SK-N-SH (cell line): ENCODE measurements at regions not wholly inside any gene's neighbourhood (a gene's known extent, or its start where the extent isn't known, plus 50 kb on each side); places are given as distances from the start of the nearest gene placed in this dataset.
A peak's percentile ranks its signal among the peaks of the same experiment; 100 is the strongest.

Source experiments
- CTCF ChIA-PET: fragments of 300-600, 350-600 bp; formaldehyde crosslinking; extraction: SDS; loops from one replicate; lab custom pipeline; 2021; lab: Yijun Ruan, JAX
- POLR2A ChIA-PET: fragments of 350-600 bp; sonication (Branson Sonifier 250); formaldehyde crosslinking; extraction: SDS; loops from one replicate; lab custom pipeline; 2020; ENCODE audit warnings: antibody characterized with exemption, inconsistent platforms; lab: Yijun Ruan, JAX
- DNase-seq: peaks from one replicate; pipeline ENCODE4 v3.0.0; 2012
- H2AFZ ChIP-seq: fragments of 200-600 bp; sonication (generic); 2 replicates; pipeline ENCODE4 v1.8.1; 2016; ENCODE audit warnings: antibody characterized with exemption, mild to moderate bottlenecking, low read depth
- H3F3A ChIP-seq: fragments of 200-600 bp; sonication (generic); replicated peaks from 2 replicates; pipeline ENCODE3; 2016; ENCODE audit warnings: antibody characterized with exemption, mild to moderate bottlenecking; ENCODE audit not compliant: insufficient read depth
- H3K27ac ChIP-seq, 2 experiments: fragments of 200-500 bp in 1 of 2; fragments of 200-600 bp in 1 of 2; sonication (Bioruptor generic) in 1 of 2; sonication (generic), shearing (Covaris generic) in 1 of 2; 2 replicates each; pipeline versions ENCODE4 v1.5.1 to v1.6.1; 2014 to 2016; ENCODE audit warnings: low read depth in 2 of 2, inconsistent platforms in 1 of 2, low read length in 1 of 2, mild to moderate bottlenecking in 1 of 2, mixed read lengths in 1 of 2
- H3K27me3 ChIP-seq: fragments of 200-600 bp; sonication (generic), shearing (Covaris generic); 2 replicates; pipeline ENCODE4 v1.6.1; 2016; ENCODE audit warnings: mixed run types; ENCODE audit not compliant: insufficient read depth
- H3K36me3 ChIP-seq, 2 experiments: fragments of 200-500 bp in 1 of 2; fragments of 200-600 bp in 1 of 2; sonication (Bioruptor generic) in 1 of 2; sonication (generic) in 1 of 2; replicated peaks in 1 of 2; 2 replicates each; pipeline versions ENCODE3 to v1.5.1; 2014 to 2016; ENCODE audit warnings: low read length in 1 of 2, mild to moderate bottlenecking in 1 of 2; ENCODE audit not compliant: insufficient read depth in 2 of 2, control insufficient read depth in 1 of 2
- H3K4me1 ChIP-seq, 2 experiments: fragments of 200-500 bp in 1 of 2; fragments of 200-600 bp in 1 of 2; sonication (Bioruptor generic) in 1 of 2; sonication (generic), shearing (Covaris generic) in 1 of 2; 2 replicates each; pipeline versions ENCODE4 v1.5.1 to v1.6.1; 2014 to 2016; ENCODE audit warnings: low read depth in 1 of 2, low read length in 1 of 2, mixed run types in 1 of 2; ENCODE audit not compliant: insufficient read depth in 2 of 2, control insufficient read depth in 1 of 2
- H3K4me2 ChIP-seq: fragments of 200-600 bp; sonication (generic), shearing (Covaris generic); 2 replicates; pipeline ENCODE4 v1.6.1; 2017; ENCODE audit warnings: mixed run types
- H3K4me3 ChIP-seq, 2 experiments: fragments of 200-500 bp in 1 of 2; fragments of 200-600 bp in 1 of 2; sonication (Bioruptor generic) in 1 of 2; sonication (generic), shearing (Covaris generic) in 1 of 2; 2 replicates each; pipeline versions ENCODE4 v1.5.1 to v1.8.1; 2014 to 2016; ENCODE audit warnings: low read depth in 2 of 2, inconsistent platforms in 1 of 2, low read length in 1 of 2, mild to moderate bottlenecking in 1 of 2, mixed read lengths in 1 of 2, moderate library complexity in 1 of 2
- H3K79me2 ChIP-seq: fragments of 200-600 bp; sonication (generic); 2 replicates; pipeline ENCODE4 v1.8.1; 2017; ENCODE audit warnings: mild to moderate bottlenecking; ENCODE audit not compliant: insufficient read depth
- H3K9ac ChIP-seq: fragments of 200-600 bp; sonication (generic); 2 replicates; pipeline ENCODE4 v1.6.1; 2017; ENCODE audit warnings: mixed run types
- H3K9me2 ChIP-seq: fragments of 200-600 bp; sonication (generic); 2 replicates; pipeline ENCODE4 v1.6.1; 2017; ENCODE audit warnings: mixed run types
- H3K9me3 ChIP-seq: fragments of 200-600 bp; sonication (generic); 2 replicates; pipeline ENCODE4 v1.6.1; 2017; ENCODE audit warnings: mixed run types, mild to moderate bottlenecking, moderate library complexity
- H4K20me1 ChIP-seq: fragments of 200-600 bp; sonication (generic); 2 replicates; pipeline ENCODE4 v1.6.1; 2017; ENCODE audit warnings: mild to moderate bottlenecking, mixed run types; ENCODE audit not compliant: insufficient read depth
- FOXJ3 ChIP-seq: sonication (generic); formaldehyde crosslinking; IDR thresholded peaks from 2 replicates; pipeline ENCODE4 v1.5.1; 2020; ENCODE audit warnings: mild to moderate bottlenecking, missing genetic modification reagents
- FOXM1 ChIP-seq: IDR thresholded peaks from 2 replicates; pipeline ENCODE4 v1.4.0; 2012; ENCODE audit warnings: low read depth, mild to moderate bottlenecking
- GATA2 ChIP-seq: sonication (generic); formaldehyde crosslinking; IDR thresholded peaks from 2 replicates; pipeline ENCODE4 v1.5.0; 2020; ENCODE audit warnings: mild to moderate bottlenecking, missing genetic modification reagents
- MAX ChIP-seq: IDR thresholded peaks from 2 replicates; pipeline ENCODE4 v1.4.0; 2012; ENCODE audit warnings: low read depth
- MEF2A ChIP-seq: IDR thresholded peaks from 2 replicates; pipeline ENCODE4 v1.4.0; 2012; ENCODE audit warnings: low read depth, borderline replicate concordance
- NFIC ChIP-seq: IDR thresholded peaks from 2 replicates; pipeline ENCODE4 v1.4.0; 2012; ENCODE audit warnings: borderline replicate concordance
- NRF1 ChIP-seq: IDR thresholded peaks from 2 replicates; pipeline ENCODE4 v1.6.1; 2012; ENCODE audit warnings: low read depth, mild to moderate bottlenecking, low read length
- RAD21 ChIP-seq: IDR thresholded peaks from 2 replicates; pipeline ENCODE4 v1.6.1; 2012; ENCODE audit warnings: mild to moderate bottlenecking, low read length
- RFX5 ChIP-seq: IDR thresholded peaks from 2 replicates; pipeline ENCODE4 v1.6.1; 2012; ENCODE audit warnings: mild to moderate bottlenecking, improper control_type of control experiment, low read length
- TCF12 ChIP-seq: IDR thresholded peaks from 2 replicates; pipeline ENCODE4 v1.4.0; 2012
- TEAD4 ChIP-seq: IDR thresholded peaks from 2 replicates; pipeline ENCODE4 v1.4.0; 2012; ENCODE audit warnings: mild to moderate bottlenecking, borderline replicate concordance; ENCODE audit not compliant: insufficient read depth
- USF1 ChIP-seq: IDR thresholded peaks from 2 replicates; pipeline ENCODE4 v1.4.0; 2012; ENCODE audit warnings: low read depth, borderline replicate concordance
- WGBS: methylation state at CpG from one replicate; pipeline ENCODE4 v1.1.6; 2017; ENCODE audit warnings: low lambda C conversion rate; 5-methylcytosine and 5-hydroxymethylcytosine counted together
- TF ChIP-seq, protein P1 (sequence below): IDR thresholded peaks from 2 replicates; pipeline ENCODE4 v1.4.0; 2012; ENCODE audit warnings: low read depth, borderline replicate concordance
- TF ChIP-seq, protein P2 (sequence below): IDR thresholded peaks from 2 replicates; pipeline ENCODE4 v1.6.1; 2012; ENCODE audit warnings: mild to moderate bottlenecking, low read depth, low read length, moderate library complexity
- TF ChIP-seq, protein P3 (sequence below): fragments of 150-350 bp; IDR thresholded peaks from 2 replicates; pipeline ENCODE4 v1.6.1; 2016; ENCODE audit warnings: mild to moderate bottlenecking, low read depth, low read length
- TF ChIP-seq, protein P4 (sequence below): fragments of 200-600 bp; sonication (generic); IDR thresholded peaks from 2 replicates; pipeline ENCODE4 v1.6.1; 2017; ENCODE audit warnings: antibody characterized with exemption, mild to moderate bottlenecking, moderate library complexity

- Histone ChIP-seq H3K27me3 (no peaks in the 10 kb centered on the region), H3K9me2 (0 out of 2 replicates have a peak, but pooled peaks cover 4% of the 10 kb centered on the region), H3F3A (no peaks in the 10 kb centered on the region), H3K36me3 (no peaks in the 10 kb centered on the region), H3K79me2 (no peaks in the 10 kb centered on the region), H3K9me3 (0 out of 2 replicates have a peak, but pooled peaks cover 4% of the 10 kb centered on the region), H4K20me1 (no peaks in the 10 kb centered on the region), H3K4me3 (no peak overlapping the region), H3K27ac (peak overlapping the region in 1 of 2 experiments; percentile 68; a peak in 2 of 4 replicates), H2AFZ (no peak overlapping the region), H3K4me2 (no peak overlapping the region), H3K4me1 (peaks cover 0 to 2% of the 10 kb centered on the region in 2 experiments; a peak in 1 of 4 replicates), H3K9ac (no peak overlapping the region)
- ChIA-PET POLR2A (no interaction called here), CTCF (no interaction called here)
- DNase-seq, result no peak
- TF ChIP-seq TEAD4, result no peak
- TF ChIP-seq RFX5, result no peak
- no peak for TF ChIP-seq USF1
- no peak for TF ChIP-seq RAD21
- TF ChIP-seq MEF2A, result no peak
- no peak for TF ChIP-seq TCF12
- no peak for TF ChIP-seq FOXJ3
- TF ChIP-seq NRF1, result no peak
- TF ChIP-seq, protein P1, sequence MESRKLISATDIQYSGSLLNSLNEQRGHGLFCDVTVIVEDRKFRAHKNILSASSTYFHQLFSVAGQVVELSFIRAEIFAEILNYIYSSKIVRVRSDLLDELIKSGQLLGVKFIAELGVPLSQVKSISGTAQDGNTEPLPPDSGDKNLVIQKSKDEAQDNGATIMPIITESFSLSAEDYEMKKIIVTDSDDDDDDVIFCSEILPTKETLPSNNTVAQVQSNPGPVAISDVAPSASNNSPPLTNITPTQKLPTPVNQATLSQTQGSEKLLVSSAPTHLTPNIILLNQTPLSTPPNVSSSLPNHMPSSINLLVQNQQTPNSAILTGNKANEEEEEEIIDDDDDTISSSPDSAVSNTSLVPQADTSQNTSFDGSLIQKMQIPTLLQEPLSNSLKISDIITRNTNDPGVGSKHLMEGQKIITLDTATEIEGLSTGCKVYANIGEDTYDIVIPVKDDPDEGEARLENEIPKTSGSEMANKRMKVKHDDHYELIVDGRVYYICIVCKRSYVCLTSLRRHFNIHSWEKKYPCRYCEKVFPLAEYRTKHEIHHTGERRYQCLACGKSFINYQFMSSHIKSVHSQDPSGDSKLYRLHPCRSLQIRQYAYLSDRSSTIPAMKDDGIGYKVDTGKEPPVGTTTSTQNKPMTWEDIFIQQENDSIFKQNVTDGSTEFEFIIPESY, result no peak
- TF ChIP-seq GATA2, result no peak
- no peak for TF ChIP-seq MAX
- TF ChIP-seq, protein P2, sequence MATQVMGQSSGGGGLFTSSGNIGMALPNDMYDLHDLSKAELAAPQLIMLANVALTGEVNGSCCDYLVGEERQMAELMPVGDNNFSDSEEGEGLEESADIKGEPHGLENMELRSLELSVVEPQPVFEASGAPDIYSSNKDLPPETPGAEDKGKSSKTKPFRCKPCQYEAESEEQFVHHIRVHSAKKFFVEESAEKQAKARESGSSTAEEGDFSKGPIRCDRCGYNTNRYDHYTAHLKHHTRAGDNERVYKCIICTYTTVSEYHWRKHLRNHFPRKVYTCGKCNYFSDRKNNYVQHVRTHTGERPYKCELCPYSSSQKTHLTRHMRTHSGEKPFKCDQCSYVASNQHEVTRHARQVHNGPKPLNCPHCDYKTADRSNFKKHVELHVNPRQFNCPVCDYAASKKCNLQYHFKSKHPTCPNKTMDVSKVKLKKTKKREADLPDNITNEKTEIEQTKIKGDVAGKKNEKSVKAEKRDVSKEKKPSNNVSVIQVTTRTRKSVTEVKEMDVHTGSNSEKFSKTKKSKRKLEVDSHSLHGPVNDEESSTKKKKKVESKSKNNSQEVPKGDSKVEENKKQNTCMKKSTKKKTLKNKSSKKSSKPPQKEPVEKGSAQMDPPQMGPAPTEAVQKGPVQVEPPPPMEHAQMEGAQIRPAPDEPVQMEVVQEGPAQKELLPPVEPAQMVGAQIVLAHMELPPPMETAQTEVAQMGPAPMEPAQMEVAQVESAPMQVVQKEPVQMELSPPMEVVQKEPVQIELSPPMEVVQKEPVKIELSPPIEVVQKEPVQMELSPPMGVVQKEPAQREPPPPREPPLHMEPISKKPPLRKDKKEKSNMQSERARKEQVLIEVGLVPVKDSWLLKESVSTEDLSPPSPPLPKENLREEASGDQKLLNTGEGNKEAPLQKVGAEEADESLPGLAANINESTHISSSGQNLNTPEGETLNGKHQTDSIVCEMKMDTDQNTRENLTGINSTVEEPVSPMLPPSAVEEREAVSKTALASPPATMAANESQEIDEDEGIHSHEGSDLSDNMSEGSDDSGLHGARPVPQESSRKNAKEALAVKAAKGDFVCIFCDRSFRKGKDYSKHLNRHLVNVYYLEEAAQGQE, result no peak
- TF ChIP-seq NFIC, result no peak
- TF ChIP-seq FOXM1, result no peak
- TF ChIP-seq, protein P3, sequence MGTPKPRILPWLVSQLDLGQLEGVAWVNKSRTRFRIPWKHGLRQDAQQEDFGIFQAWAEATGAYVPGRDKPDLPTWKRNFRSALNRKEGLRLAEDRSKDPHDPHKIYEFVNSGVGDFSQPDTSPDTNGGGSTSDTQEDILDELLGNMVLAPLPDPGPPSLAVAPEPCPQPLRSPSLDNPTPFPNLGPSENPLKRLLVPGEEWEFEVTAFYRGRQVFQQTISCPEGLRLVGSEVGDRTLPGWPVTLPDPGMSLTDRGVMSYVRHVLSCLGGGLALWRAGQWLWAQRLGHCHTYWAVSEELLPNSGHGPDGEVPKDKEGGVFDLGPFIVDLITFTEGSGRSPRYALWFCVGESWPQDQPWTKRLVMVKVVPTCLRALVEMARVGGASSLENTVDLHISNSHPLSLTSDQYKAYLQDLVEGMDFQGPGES, result no peak
- TF ChIP-seq, protein P4, sequence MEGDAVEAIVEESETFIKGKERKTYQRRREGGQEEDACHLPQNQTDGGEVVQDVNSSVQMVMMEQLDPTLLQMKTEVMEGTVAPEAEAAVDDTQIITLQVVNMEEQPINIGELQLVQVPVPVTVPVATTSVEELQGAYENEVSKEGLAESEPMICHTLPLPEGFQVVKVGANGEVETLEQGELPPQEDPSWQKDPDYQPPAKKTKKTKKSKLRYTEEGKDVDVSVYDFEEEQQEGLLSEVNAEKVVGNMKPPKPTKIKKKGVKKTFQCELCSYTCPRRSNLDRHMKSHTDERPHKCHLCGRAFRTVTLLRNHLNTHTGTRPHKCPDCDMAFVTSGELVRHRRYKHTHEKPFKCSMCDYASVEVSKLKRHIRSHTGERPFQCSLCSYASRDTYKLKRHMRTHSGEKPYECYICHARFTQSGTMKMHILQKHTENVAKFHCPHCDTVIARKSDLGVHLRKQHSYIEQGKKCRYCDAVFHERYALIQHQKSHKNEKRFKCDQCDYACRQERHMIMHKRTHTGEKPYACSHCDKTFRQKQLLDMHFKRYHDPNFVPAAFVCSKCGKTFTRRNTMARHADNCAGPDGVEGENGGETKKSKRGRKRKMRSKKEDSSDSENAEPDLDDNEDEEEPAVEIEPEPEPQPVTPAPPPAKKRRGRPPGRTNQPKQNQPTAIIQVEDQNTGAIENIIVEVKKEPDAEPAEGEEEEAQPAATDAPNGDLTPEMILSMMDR, result no peak
- WGBS, result 25% methylated on average over 3 of the region's 3 CpGs
Observed at GRCh38 chr10:106043863-106044262, 1120.6 kb downstream of the SORCS1 start.
